ENCODE measurements at regions not wholly inside any gene's neighbourhood (a gene's known extent, or its start where the extent isn't known, plus 50 kb on each side); places are given as distances from the start of the nearest gene placed in this dataset.

DNA sequence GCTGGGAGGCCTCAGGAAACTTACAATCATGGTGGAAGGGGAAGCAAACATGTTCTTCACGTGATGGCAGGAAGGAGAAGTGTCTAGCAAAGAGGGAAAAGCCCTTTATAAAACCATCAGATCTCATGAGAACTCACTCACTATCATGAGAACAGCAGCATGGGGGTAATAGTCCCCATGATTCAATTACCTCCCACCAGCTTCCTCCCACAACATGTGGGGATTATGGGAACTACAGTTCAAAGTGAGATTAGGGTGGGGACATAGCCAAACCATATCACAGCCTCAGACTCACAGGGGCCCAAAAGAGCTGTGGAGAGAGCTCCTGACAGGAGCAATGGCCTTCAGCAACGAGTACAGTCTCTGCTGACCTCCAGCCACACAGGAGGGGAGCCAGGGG, 151.4 kb downstream of the GXYLT1 start:
- TF ChIP-seq, protein P1, sequence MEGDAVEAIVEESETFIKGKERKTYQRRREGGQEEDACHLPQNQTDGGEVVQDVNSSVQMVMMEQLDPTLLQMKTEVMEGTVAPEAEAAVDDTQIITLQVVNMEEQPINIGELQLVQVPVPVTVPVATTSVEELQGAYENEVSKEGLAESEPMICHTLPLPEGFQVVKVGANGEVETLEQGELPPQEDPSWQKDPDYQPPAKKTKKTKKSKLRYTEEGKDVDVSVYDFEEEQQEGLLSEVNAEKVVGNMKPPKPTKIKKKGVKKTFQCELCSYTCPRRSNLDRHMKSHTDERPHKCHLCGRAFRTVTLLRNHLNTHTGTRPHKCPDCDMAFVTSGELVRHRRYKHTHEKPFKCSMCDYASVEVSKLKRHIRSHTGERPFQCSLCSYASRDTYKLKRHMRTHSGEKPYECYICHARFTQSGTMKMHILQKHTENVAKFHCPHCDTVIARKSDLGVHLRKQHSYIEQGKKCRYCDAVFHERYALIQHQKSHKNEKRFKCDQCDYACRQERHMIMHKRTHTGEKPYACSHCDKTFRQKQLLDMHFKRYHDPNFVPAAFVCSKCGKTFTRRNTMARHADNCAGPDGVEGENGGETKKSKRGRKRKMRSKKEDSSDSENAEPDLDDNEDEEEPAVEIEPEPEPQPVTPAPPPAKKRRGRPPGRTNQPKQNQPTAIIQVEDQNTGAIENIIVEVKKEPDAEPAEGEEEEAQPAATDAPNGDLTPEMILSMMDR (IDR thresholded peaks at IDR 0.05), result no peak
- TF ChIP-seq POLR2AphosphoS5 (IDR thresholded peaks at IDR 0.05), result no peak
